GM18907 (cell line): ENCODE measurements at regions not wholly inside any gene's neighbourhood (a gene's known extent, or its start where the extent isn't known, plus 50 kb on each side); places are given as distances from the start of the nearest gene placed in this dataset.
"Not testable (repeated sequence)": the region's sequence is repeated elsewhere in the genome, so short reads cannot be mapped to it uniquely, and the experiment has no call there.

Source experiments
- ATAC-seq: cut with Tn5 transposase; IDR thresholded peaks from one replicate; pipeline ENCODE4 v1.9.1; 2021; ENCODE audit warnings: mild to moderate bottlenecking, moderate library complexity; ENCODE audit not compliant: unreplicated experiment

DNA sequence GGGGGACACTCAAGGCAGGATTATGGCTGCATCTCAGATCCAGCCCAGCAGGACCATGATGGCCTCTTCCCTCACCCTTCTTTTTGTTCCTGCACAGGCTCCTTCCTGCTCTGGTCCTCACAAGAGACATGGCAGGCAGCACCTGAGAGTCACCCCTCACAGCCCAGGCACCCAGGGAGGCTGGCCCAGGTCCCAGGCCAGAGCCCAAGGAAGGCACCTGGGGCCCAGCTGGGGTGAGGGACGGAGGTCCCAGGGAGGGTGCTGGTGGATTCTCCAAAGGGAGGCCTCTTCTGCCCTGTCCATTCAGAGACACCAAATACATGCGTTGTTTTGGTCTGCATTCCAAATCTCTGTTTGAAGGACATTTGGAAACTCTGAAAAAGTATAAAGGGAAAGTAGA lies 285.4 kb upstream of the HS6ST1 start:
- no peak for ATAC-seq

DNA sequence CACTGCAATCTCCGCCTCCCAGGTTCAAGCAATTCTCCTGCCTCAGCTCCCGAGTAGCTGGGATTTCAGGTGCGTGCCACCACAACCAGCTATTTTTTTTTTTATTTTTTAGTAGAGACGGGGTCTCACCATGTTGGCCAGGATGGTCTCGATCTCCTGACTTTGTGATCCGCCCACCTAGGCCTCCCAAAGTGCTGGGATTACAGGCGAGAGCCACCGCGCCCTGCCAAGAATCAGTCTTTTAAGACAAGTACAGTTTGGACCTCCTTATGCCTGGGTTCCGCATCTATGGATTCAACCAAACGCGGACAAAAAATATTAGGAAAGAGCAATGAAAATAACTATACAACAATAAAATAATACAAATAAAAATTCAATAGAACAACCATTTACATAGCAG lies 285.9 kb upstream of the HS6ST1 start:
- not testable (repeated sequence) for ATAC-seq

- no peak for ATAC-seq
Measured at GRCh38 chr2:128605421-128605820, 286.8 kb upstream of the HS6ST1 start.

DNA sequence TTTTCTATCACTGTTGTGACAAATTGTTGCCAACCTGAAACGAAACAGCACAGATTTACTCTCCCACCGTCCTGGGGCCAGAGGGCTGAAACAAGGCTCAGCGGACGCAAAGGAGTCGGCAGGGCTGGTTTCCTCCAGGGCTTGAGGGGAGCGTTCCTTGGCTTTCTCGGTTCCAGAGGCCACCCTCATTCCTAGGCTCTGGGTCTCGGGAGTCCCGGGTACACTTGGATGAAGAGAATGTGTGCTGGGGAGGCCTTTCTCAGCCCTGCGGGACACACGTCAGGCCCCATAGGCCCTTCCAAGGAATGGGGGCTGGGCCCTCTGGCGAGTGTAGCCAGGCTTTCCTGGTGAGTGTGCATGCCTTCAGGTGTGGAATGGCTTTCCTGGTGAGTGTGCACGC lies 287.3 kb upstream of the HS6ST1 start:
- no peak for ATAC-seq

DNA sequence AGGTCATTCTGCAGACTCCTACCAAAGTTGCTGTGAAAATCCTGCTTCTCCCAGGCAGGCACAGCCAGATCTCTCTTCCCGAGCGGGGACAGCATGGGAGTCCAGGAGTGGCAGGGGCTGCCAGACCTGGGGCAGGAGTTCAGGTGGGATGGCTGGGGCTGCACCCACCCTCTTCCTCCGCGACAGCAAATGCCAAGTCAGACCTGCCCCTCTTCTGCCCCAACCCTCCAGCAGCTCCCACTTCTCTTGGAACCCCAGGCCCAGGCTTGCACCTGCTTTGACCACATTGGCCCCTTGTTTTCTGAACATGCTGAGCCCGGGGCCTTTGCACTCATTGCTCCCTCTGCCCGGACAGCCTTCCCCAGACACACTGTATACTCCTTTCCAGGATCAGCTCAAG lies 288.2 kb upstream of the HS6ST1 start:
- ATAC-seq = no peak

- ATAC-seq = no peak
Measured at GRCh38 chr2:128607440-128607839, 288.8 kb upstream of the HS6ST1 start.

DNA sequence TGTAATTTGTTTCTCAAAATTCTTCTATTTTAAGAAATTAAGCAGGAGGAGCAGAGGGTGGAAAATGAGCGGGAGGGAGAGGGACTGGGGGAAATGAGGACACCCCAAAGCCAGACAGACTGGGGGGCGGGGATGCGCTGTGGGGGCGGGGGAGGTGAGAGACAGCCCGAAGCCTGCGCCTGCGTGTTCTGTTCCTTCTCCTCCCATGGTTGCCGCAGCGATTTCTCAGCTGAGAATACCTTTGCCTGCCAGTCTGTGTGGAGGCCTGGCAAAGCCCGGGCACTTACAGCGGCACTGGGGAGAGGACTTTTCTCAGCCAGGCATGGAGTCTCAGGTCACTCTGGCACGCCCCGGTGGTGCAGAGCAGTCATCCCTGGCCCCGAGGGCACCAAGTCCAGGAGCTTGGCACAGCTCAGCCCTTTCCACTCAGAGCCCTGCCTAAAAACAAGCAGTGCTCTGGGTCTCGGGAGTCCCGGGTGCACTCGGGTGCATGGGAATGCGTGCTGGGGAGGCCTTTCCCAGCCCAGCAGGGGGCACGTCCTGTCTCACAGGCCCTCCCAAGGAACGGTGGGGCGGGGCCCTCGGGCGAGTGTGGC lies 289.3 kb upstream of the HS6ST1 start:
- ATAC-seq = no peak

- ATAC-seq = no peak
Measured at GRCh38 chr2:128608921-128609880, 290.5 kb upstream of the HS6ST1 start.

DNA sequence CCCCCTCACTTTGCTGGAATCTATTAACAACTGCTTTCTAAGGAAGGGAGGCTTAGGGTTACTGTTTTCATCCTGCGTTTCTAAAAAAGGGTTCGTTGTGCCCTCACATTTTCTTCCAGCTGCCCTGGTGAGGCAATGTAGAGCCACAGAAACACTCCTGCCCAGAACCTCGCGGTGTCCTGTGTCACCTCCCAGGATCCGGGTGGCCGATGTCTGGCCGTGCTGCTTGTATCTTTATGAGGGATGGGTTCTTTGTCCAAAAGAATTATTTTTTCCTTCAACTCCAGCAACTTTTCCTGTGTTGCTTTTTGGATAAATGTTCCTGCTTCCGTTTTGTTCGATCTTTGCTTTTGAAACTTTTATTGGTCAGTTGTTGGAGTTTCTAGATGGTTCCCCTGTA lies 291.8 kb upstream of the HS6ST1 start:
- ATAC-seq = no peak

DNA sequence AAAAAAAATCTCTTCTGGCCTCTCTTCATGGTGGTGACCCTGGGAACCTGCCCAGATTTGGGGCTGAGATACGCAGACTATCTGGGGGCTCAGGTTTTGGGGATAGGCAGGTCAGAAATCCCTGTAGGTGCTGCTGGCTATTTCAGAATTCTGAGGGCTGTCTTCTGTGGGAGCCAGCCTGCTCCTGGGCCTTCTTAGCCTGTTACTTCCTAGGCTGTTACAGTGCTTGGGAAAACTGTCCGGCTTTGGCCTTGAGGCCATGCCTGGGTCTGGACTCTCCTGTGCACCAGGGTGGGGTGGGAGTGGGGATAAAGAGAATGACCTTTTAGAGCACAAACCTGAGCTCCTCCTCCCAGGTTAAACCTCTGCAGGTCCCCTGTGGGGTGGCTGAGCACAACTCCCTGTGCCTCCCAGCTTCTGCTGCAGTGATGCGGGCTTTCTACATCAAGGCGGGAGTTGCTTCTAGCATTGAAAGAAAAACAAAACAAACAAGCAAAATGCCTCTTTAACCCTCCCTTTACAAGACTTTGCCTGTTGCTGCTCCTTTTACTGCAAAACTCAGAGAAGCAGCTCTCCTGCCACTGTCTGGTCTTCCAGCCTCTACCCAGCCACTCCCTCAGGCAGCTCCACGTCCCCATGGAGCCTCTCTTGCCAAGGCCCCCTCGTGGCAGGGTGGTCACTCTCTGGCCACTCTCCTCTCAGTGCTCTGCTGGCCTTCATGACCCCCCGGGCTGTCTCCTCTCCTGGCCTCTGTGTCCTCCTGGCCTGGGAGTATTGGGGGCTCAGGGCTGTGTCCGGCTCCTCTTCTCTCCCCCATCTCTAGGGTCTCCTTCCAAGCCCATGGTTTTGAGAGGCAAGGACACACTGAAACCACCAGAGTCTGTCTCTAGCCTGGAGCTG lies 293.0 kb upstream of the HS6ST1 start:
- ATAC-seq = no peak

- ATAC-seq = no peak
Measured at GRCh38 chr2:128612628-128613027, 294.0 kb upstream of the HS6ST1 start.

DNA sequence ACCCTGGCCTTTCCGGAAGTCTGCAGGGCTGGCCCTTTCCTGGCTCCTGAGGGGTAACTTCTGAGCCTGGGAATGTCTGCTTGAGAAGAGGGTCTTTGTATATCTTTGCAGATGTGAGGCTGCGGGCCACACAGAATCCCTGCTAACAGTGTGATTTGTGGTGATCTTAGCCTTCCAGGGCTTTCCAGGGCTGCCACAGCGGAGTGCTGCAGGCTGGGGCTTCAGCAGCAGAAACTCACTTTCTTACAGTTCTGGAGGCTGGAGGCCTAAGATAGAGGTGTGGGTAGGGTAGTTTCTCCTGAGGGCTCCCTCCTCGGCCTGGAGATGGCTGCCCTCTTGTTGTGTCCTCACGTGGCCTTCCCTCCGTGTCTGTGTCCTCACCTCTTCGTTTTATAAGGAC lies 294.7 kb upstream of the HS6ST1 start:
- no peak for ATAC-seq

GRCh38 chr2:128613876-128614275 lies 295.2 kb upstream of the HS6ST1 start:
- ATAC-seq = no peak

DNA sequence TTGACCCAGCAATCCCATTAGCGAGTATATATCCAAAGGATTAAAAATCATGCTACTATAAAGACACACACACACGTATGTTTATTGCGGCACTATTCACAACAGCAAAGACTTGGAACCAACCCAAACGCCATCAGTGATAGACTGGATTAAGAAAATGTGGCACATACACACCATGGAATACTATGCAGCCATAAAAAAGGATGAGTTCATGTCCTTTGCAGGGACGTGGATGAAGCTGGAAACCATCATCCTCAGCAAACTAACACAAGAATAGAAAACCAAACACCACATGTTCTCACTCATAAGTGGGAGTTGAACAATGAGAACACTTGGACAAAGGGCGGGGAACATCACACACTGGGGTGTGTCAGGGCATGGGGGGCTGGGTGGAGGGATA lies 296.2 kb upstream of the HS6ST1 start:
- ATAC-seq = not testable (repeated sequence)

DNA sequence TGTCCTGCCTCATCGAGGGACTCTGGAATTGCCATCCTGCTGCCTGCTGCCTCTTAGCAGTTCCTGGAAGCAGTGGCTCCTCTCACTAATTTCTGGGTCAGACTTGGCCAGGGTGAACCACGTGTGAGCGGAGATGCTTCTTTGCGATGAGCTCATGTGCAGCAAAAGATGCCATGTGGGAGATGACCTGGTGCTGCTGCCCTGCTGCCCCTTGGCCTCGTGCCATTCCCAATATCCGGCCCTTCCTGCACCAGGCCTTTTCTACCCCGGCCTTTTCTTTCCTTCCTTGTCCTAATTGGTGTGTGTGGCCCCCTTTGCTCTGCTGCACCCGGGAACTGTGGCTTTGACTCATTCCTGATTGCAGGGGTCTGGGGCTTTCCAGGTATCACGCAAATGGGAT lies 296.9 kb upstream of the HS6ST1 start:
- no peak for ATAC-seq

DNA sequence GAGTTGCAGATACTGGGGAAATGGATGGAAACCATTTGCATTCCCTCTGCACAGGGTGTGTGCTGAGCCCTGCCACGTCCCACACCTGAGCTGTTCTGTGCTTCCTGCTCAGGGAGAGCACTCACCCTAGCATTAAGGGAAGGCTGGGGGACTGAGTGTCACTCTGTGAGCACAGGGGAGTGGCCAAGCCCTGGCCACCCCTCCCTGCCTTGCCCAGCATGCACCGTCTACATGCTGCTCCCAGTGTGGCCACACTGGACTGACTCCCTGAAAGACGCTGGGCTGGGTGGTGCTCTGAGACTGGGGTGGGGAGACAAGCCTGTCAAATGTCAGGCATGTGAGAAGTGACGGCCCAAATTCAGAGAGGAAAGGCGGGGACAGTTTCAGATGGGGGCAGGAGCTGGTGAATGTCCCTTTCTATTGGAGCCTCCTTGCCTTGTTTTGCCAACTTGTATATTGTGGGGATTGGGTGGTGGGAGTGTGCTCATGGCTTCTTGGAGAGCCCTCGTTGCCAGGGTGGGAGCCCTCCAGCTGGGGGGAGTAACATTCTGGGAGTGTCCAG lies 298.4 kb upstream of the HS6ST1 start:
- ATAC-seq = no peak

GRCh38 chr2:128617661-128618060 lies 299.0 kb upstream of the HS6ST1 start:
- no peak for ATAC-seq

GRCh38 chr2:128618642-128619041 lies 300.0 kb upstream of the HS6ST1 start:
- ATAC-seq = no peak

DNA sequence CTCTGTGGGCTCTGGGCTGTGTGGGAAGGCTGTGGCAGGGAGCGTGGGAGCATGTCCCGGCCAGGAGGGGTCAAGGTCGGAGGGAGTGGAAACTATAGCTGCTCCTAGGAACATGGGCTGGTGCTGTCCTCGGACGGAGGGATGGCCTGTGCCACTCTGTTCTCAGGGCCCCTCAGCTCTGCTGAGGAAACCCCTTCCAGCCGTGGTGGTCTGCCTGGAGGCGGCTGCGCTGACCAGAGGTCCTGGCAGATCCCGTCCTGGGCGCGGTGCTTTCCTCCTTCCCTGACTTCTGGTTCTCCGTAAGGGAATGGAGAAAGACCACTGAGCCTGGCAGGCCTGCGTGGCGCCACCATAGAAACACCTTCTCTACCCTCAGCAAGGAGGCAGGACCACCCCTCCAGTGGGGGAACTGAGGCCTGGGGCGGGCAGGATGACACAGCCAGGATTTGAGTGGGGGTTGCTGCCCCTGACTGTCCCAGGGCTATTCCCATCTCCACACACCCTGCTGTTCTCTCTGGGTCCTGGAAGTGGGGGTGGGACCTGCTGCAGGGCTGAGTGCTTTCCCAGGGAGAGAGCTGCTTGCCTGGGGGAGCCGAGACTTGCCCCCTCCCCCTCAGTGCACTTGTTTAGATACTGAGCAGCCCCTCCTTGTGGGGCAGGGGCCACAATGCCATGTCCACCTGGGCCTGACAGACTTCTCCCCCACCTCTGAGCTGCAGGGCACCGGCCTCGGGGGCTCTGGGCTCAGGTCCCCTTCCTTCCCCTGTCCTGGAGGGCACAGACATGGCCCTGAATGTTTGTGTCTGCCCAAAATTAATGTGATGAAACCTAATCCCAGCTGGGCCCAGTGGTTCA lies 301.0 kb upstream of the HS6ST1 start:
- ATAC-seq = no peak

DNA sequence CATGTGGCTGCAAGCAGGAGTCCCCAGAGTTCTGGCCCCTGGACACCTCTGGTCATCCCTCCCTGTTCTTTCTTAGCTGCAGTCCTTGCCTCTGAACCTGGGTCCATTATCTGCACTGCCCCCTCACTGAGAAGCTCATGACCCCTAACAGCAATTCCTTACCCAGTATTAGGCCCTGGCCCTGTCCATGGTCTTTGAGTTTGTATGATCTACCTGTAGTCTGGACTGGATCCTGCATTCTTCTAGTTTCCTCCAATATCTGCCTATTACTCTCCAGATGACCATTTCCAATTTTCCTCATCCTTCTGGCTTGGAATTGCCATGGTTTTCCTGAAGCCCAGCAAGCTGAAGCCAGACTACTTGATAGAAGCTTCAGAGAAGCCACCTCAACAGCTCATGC lies 302.4 kb upstream of the HS6ST1 start:
- ATAC-seq = no peak
